COLO668 (cell line): ENCODE measurements at regions not wholly inside any gene's neighbourhood (a gene's known extent, or its start where the extent isn't known, plus 50 kb on each side); places are given as distances from the start of the nearest gene placed in this dataset.
"Not testable (repeated sequence)": the region's sequence is repeated elsewhere in the genome, so short reads cannot be mapped to it uniquely, and the experiment has no call there.

Experiments used
- DNase-seq: peaks from one replicate; lab custom pipeline; 2025; ENCODE audit not compliant: unreplicated experiment; lab: John Stamatoyannopoulos, UW

DNA sequence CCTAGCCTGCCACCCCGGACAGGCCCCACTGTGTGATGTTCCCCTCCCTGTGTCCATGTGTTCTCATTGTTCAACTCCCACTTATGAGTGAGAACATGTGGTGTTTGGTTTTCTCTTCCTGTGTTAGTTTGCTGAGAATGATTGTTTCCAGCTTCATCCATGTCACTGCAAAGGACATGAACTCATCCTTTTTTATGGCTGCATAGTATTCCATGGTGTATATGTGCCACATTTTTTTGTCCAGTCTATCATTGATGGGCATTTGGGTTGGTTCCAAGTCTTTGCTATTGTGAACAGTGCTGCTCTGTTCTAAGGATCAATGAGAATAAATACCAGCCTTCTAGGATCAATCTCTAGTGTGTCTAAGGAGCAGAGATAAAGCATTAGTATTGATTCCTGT is 543.9 kb upstream of the ZNF804A start:
- DNase-seq, result not testable (repeated sequence)

DNA sequence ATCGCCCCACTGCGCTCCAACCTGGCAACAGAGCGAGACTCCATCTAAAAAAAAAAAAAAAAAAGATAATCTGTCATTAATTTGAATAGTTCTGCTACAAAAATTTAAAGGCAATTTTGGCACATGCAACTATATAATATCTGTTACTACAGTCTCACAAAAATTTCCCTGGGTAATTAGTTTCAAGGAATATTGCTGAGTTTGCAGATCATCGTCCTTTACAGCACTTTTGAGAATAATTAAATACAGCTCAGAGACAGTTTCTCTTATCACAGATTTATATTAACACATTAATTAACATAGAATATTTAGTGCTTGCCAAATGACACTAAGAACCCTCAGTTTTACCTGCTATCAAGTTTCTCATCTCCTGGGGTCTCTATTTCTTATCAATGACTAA is 540.4 kb upstream of the ZNF804A start:
- DNase-seq, result no peak

GRCh38 chr2:184060268-184060667 is 538.1 kb upstream of the ZNF804A start:
- not testable (repeated sequence) for DNase-seq

DNA sequence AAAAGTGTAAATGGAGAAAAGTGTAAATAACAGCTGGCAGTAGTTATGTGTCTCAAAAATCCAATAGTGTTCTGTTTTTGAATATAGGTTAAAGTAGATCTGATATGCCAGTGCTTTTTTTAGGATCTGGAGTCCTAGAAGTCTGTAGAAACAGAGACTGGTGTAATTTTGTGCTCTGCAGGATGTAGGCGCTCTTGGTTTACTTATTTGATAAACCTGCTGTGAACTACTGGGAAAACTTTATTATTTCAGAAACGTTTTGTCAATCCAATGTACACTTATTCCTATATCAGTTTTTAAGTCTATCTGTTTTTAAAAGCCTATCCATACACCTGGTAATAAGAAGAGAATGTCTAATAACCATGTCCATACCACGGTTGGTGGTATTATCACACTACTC is 530.8 kb upstream of the ZNF804A start:
- DNase-seq, result no peak

- no peak for DNase-seq
Observed at GRCh38 chr2:184072470-184072869, 525.9 kb upstream of the ZNF804A start.

- no peak for DNase-seq
Observed at GRCh38 chr2:184078496-184078895, 519.8 kb upstream of the ZNF804A start.

DNA sequence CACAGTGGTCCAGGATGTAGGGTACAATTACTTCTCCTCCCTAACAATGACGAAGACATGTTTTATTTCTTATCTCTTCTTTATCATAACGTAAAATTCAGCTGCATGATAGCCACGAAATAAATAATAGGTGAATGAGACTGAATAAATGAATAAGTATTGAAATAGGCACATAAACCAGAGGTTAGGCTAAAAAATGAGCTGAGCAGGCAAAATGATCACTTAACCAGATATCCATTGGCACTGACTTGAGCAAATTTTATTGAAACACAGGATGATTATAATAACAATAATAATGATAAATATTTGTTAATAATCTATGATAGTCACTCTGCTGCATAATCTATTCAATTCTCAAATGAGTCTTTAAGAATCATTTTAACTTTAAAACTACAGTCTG is 506.9 kb upstream of the ZNF804A start:
- DNase-seq, result no peak

DNA sequence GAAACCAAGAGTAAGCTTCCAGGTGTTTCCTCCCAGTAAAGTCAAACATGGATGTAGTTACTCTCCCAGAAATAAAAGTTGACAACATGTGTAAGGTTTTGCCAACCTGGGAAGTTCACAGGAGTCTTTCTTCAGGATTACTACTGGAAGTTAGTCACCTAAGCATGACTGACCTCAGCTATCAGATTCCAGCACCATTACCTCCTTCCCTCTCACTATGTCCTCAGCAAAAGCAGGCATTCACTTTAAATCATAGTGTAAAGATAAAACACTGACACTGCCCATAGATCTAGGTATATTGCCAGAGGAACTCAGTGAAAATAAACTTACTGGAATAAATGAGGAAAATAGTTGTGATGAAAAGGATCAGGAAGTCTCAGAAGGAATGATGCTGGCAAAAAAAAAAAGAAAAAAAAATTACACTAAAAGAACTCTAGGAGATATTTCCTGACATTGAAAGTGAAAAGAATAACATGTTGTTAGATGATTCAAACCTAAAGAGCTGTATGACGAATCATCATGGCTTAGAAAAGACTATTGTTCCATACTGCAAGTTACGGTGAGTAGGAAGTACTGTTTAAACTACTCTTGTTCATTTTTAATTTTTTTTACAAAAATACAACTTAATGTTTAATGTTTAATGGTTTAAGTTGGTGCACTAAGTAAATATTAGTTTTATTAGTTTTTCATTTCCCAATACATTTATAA is 484.5 kb upstream of the ZNF804A start:
- no peak for DNase-seq

GRCh38 chr2:184114439-184114838 is 483.9 kb upstream of the ZNF804A start:
- DNase-seq, result no peak

- DNase-seq, result no peak
Observed at GRCh38 chr2:184119989-184120800, 478.1 kb upstream of the ZNF804A start.

DNA sequence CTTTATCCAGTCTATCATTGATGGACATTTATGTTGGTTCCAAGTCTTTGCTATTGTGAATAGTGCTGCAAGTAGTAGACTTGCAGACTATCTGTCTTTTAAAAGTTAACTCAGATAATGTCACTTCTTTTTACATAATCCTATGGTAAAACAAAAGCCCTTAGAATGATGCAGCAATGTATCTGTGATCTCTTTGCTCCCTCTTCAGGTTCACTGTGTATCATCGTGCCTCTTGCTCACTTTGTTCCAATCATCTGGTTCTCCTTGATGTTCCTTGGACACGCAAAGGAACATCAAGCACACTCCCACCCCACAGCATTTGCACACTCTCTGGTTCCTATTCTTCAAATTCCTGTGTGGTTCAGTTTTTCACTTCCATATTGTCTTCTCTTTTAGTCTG is 472.5 kb upstream of the ZNF804A start:
- no peak for DNase-seq

DNA sequence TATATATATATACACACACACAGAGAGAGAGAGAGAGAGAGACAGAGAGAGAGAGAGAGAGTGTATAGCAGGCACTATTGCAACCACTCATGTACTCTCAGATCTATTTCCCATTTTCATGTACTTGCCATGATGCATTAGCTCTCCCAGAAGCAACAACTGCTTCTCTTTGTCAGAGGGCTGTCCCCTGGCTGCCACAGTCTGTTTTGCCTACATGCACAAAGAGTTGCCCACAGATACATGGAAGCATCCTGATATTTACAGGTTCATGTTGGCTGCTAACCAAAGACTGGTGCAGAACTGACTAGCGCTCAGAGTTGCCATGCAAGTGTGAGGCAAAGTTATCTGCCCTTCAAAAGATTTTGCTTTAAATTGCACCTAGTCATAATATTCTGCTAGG is 469.3 kb upstream of the ZNF804A start:
- no peak for DNase-seq

DNA sequence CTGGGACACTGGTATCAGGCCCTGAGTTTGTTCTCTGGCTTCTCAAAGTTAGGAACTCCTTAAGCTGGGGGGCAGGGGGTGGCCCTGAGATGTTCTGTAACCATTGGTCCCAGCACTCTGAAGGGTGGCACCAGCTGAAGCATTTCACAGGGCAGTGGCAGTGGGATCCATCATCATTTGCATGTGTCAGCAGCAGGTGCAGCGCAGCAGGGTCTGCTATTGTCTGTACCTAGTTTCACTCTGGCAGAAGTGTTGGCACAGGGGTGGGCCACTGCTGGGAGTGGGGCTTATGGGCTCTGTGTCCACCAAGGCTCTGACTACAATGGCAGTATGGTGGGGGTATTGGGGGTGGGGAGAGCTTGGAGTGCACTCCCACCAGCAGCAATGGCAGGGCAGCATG is 460.4 kb upstream of the ZNF804A start:
- peak; percentile 8 for DNase-seq

DNA sequence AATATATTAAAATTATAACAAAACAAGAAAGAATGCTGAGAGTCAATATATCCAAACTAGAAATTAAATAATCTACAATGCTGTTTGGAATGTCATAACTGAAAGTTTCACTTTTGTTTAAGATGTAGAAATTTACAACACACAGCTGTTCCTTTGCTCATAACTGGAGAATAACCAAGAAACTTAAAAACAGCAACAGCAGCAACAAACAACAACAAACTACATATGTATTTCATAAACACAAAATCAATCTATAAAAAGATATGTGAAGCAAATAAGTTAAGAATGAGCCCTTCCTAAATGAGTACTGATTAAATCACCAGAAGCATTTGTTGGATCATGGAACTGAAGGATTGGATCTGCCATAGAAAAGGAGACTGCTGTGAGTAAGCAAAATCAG is 456.5 kb upstream of the ZNF804A start:
- no peak for DNase-seq

DNA sequence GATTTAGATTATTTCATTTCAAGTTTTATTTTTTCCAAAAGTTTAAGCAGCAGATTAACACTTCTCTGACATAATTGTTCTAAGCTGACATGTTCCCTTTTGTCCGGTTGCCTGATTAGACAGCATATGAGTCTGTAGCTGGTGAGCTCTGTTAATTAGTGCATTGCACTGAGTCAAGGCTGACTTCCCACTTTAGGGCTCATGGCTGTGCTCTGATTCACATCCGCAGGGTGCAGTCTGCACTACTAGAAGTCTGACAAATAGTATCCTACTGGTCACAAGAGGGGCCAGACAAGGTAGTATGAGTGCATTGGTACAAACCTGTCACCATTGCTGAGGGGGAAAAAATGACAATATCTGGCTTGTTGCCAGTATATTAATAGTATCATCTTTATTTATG is 443.9 kb upstream of the ZNF804A start:
- no peak for DNase-seq

- no peak for DNase-seq
Observed at GRCh38 chr2:184155791-184156190, 442.5 kb upstream of the ZNF804A start.

- DNase-seq, result no peak
Observed at GRCh38 chr2:184157141-184157540, 441.2 kb upstream of the ZNF804A start.

- DNase-seq, result no peak
Observed at GRCh38 chr2:184162426-184162825, 435.9 kb upstream of the ZNF804A start.

- not testable (repeated sequence) for DNase-seq
Observed at GRCh38 chr2:184168823-184169222, 429.5 kb upstream of the ZNF804A start.

GRCh38 chr2:184169366-184169765 is 429.0 kb upstream of the ZNF804A start:
- DNase-seq, result no peak

- no peak for DNase-seq
Observed at GRCh38 chr2:184174493-184175104, 423.7 kb upstream of the ZNF804A start.

DNA sequence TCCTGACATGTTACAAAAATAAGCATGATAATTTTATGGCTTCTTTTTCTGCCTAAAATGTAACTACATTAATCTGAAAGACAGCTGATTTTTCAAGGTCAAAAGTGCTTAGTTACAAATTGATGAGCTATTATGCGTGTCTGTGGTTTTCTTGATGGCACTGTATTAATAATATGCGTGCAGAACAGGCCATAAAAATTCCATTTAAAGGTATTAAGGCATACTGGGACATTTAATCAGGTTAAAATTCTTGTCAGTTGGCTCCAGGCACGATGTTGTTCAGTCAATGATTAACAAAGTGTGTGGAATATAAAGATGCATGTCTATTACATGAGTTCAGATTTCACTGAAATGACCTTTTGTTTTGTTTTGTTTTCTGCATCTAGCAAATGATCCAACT is 420.1 kb upstream of the ZNF804A start:
- no peak for DNase-seq
